GM23338 (cell line): ENCODE measurements at regions not wholly inside any gene's neighbourhood (a gene's known extent, or its start where the extent isn't known, plus 50 kb on each side); places are given as distances from the start of the nearest gene placed in this dataset.

Source experiments
- JUNB ChIP-seq: IDR thresholded peaks from one replicate; pipeline ENCODE4 v1.6.1; 2016; ENCODE audit warnings: antibody characterized with exemption; ENCODE audit not compliant: unreplicated experiment
- ZNF114 ChIP-seq: fragments of 250-450 bp; sonication (Bioruptor Pico); IDR thresholded peaks from 2 replicates; pipeline ENCODE4 v1.5.0; 2020; ENCODE audit warnings: mild to moderate bottlenecking, moderate library complexity
- ZNF331 ChIP-seq: fragments of 250-450 bp; sonication (Bioruptor Pico); IDR thresholded peaks from 2 replicates; pipeline ENCODE4 v1.5.0; 2020; ENCODE audit warnings: low read depth, mild to moderate bottlenecking, moderate library complexity
- TF ChIP-seq, protein P1 (sequence below): fragments of 250-450 bp; sonication (Bioruptor Pico); IDR thresholded peaks from 2 replicates; pipeline ENCODE4 v1.5.0; 2020; ENCODE audit warnings: mild to moderate bottlenecking, moderate library complexity
- TF ChIP-seq, protein P2 (sequence below): IDR thresholded peaks from one replicate; pipeline ENCODE4 v1.6.1; 2018; ENCODE audit warnings: antibody characterized with exemption; ENCODE audit not compliant: unreplicated experiment

DNA sequence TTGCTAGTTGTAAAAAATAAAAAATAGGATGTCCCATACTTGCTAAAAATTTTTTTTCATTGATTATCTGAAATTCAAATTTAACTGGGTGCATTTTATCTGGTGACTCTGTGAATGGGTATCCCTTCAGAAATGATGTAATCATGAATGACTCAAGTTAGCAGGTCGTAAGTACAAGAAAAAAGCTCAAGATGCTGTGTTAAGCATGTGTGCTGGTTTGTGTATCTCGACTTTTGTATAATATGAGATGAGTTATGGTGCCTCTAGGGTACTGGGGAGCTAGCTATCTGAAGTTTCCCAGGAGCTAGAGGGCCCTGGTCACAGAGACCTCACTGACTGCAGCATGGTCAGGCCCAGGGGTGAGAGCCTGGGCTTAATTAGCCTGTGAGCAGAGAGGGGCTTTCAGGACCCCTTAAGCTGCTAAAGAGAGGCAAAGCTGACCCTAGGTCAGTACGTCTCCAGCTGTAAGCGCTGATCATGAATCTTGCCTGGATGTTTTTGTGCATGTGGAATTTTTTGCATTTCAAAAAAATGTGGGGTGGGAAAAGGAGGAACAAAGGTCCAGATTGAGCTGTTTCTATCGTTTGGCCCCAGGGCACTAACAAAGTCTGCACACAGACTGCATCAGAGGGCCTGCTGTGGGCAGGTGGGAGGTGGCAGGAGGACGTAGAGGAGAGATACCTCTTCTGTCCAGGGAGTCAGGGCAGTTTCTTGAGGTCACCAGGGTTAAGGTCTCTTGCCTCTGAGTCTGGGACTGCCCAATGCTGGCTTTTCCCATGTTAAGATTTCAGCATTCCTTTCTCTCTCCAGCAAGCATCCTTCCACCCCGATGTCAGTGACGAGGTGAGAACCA is 233.2 kb upstream of the TPM1 start (continued):
- TF ChIP-seq, protein P1, sequence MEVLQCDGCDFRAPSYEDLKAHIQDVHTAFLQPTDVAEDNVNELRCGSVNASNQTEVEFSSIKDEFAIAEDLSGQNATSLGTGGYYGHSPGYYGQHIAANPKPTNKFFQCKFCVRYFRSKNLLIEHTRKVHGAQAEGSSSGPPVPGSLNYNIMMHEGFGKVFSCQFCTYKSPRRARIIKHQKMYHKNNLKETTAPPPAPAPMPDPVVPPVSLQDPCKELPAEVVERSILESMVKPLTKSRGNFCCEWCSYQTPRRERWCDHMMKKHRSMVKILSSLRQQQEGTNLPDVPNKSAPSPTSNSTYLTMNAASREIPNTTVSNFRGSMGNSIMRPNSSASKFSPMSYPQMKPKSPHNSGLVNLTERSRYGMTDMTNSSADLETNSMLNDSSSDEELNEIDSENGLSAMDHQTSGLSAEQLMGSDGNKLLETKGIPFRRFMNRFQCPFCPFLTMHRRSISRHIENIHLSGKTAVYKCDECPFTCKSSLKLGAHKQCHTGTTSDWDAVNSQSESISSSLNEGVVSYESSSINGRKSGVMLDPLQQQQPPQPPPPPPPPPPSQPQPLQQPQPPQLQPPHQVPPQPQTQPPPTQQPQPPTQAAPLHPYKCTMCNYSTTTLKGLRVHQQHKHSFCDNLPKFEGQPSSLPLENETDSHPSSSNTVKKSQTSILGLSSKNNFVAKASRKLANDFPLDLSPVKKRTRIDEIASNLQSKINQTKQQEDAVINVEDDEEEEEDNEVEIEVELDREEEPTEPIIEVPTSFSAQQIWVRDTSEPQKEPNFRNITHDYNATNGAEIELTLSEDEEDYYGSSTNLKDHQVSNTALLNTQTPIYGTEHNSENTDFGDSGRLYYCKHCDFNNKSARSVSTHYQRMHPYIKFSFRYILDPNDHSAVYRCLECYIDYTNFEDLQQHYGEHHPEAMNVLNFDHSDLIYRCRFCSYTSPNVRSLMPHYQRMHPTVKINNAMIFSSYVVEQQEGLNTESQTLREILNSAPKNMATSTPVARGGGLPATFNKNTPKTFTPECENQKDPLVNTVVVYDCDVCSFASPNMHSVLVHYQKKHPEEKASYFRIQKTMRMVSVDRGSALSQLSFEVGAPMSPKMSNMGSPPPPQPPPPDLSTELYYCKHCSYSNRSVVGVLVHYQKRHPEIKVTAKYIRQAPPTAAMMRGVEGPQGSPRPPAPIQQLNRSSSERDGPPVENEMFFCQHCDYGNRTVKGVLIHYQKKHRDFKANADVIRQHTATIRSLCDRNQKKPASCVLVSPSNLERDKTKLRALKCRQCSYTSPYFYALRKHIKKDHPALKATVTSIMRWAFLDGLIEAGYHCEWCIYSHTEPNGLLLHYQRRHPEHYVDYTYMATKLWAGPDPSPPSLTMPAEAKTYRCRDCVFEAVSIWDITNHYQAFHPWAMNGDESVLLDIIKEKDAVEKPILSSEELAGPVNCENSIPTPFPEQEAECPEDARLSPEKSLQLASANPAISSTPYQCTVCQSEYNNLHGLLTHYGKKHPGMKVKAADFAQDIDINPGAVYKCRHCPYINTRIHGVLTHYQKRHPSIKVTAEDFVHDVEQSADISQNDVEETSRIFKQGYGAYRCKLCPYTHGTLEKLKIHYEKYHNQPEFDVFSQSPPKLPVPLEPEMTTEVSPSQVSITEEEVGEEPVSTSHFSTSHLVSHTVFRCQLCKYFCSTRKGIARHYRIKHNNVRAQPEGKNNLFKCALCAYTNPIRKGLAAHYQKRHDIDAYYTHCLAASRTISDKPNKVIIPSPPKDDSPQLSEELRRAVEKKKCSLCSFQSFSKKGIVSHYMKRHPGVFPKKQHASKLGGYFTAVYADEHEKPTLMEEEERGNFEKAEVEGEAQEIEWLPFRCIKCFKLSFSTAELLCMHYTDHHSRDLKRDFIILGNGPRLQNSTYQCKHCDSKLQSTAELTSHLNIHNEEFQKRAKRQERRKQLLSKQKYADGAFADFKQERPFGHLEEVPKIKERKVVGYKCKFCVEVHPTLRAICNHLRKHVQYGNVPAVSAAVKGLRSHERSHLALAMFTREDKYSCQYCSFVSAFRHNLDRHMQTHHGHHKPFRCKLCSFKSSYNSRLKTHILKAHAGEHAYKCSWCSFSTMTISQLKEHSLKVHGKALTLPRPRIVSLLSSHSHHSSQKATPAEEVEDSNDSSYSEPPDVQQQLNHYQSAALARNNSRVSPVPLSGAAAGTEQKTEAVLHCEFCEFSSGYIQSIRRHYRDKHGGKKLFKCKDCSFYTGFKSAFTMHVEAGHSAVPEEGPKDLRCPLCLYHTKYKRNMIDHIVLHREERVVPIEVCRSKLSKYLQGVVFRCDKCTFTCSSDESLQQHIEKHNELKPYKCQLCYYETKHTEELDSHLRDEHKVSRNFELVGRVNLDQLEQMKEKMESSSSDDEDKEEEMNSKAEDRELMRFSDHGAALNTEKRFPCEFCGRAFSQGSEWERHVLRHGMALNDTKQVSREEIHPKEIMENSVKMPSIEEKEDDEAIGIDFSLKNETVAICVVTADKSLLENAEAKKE (CRISPR knock-in tag), result no peak
- TF ChIP-seq, protein P2, sequence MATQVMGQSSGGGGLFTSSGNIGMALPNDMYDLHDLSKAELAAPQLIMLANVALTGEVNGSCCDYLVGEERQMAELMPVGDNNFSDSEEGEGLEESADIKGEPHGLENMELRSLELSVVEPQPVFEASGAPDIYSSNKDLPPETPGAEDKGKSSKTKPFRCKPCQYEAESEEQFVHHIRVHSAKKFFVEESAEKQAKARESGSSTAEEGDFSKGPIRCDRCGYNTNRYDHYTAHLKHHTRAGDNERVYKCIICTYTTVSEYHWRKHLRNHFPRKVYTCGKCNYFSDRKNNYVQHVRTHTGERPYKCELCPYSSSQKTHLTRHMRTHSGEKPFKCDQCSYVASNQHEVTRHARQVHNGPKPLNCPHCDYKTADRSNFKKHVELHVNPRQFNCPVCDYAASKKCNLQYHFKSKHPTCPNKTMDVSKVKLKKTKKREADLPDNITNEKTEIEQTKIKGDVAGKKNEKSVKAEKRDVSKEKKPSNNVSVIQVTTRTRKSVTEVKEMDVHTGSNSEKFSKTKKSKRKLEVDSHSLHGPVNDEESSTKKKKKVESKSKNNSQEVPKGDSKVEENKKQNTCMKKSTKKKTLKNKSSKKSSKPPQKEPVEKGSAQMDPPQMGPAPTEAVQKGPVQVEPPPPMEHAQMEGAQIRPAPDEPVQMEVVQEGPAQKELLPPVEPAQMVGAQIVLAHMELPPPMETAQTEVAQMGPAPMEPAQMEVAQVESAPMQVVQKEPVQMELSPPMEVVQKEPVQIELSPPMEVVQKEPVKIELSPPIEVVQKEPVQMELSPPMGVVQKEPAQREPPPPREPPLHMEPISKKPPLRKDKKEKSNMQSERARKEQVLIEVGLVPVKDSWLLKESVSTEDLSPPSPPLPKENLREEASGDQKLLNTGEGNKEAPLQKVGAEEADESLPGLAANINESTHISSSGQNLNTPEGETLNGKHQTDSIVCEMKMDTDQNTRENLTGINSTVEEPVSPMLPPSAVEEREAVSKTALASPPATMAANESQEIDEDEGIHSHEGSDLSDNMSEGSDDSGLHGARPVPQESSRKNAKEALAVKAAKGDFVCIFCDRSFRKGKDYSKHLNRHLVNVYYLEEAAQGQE, result no peak
- no peak for TF ChIP-seq ZNF331 (CRISPR knock-in tag)
- TF ChIP-seq JUNB, result no peak
- TF ChIP-seq ZNF114 (CRISPR knock-in tag), result no peak
